ENCODE measurements at regions not wholly inside any gene's neighbourhood (a gene's known extent, or its start where the extent isn't known, plus 50 kb on each side); places are given as distances from the start of the nearest gene placed in this dataset.
"Not testable (repeated sequence)": the region's sequence is repeated elsewhere in the genome, so short reads cannot be mapped to it uniquely, and the experiment has no call there.

GRCh38 chr12:46884362-46884761 lies 58.6 kb upstream of the SLC38A4 start:
- DNase-seq (ENCODE audit: low read depth), result no peak

GRCh38 chr12:46886541-46887041 lies 60.8 kb upstream of the SLC38A4 start:
- peak; percentile 41 for DNase-seq (ENCODE audit: low read depth)

- DNase-seq (ENCODE audit: low read depth), result no peak
Observed at GRCh38 chr12:46887870-46888269, 62.1 kb upstream of the SLC38A4 start.

GRCh38 chr12:46888568-46888967 lies 62.8 kb upstream of the SLC38A4 start:
- no peak for DNase-seq (ENCODE audit: low read depth)

- no peak for DNase-seq (ENCODE audit: low read depth)
Observed at GRCh38 chr12:46891306-46891705, 65.5 kb upstream of the SLC38A4 start.

GRCh38 chr12:46892034-46892705 lies 66.4 kb upstream of the SLC38A4 start:
- DNase-seq (ENCODE audit: low read depth), result no peak

GRCh38 chr12:46892887-46893286 lies 67.1 kb upstream of the SLC38A4 start:
- DNase-seq (ENCODE audit: low read depth), result no peak

- DNase-seq (ENCODE audit: low read depth), result no peak
Observed at GRCh38 chr12:46893434-46893833, 67.6 kb upstream of the SLC38A4 start.

- DNase-seq (ENCODE audit: low read depth), result no peak
Observed at GRCh38 chr12:46895726-46896125, 69.9 kb upstream of the SLC38A4 start.

GRCh38 chr12:46896680-46897079 lies 70.9 kb upstream of the SLC38A4 start:
- DNase-seq (ENCODE audit: low read depth), result no peak

GRCh38 chr12:46898152-46898931 lies 72.5 kb upstream of the SLC38A4 start:
- DNase-seq (ENCODE audit: low read depth), result no peak

- no peak for DNase-seq (ENCODE audit: low read depth)
Observed at GRCh38 chr12:46898989-46899388, 73.2 kb upstream of the SLC38A4 start.

GRCh38 chr12:46900734-46901463 lies 75.1 kb upstream of the SLC38A4 start:
- DNase-seq (ENCODE audit: low read depth), result no peak

- DNase-seq (ENCODE audit: low read depth), result no peak
Observed at GRCh38 chr12:46901464-46902205, 75.8 kb upstream of the SLC38A4 start.

GRCh38 chr12:46903058-46903457 lies 77.3 kb upstream of the SLC38A4 start:
- no peak for DNase-seq (ENCODE audit: low read depth)

GRCh38 chr12:46904406-46905238 lies 78.8 kb upstream of the SLC38A4 start:
- no peak for DNase-seq (ENCODE audit: low read depth)

- not testable (repeated sequence) for DNase-seq (ENCODE audit: low read depth)
Observed at GRCh38 chr12:46905239-46905627, 79.4 kb upstream of the SLC38A4 start.

- DNase-seq (ENCODE audit: low read depth), result no peak
Observed at GRCh38 chr12:46907791-46908190, 82.0 kb upstream of the SLC38A4 start.

- no peak for DNase-seq (ENCODE audit: low read depth)
Observed at GRCh38 chr12:46908236-46908935, 82.6 kb upstream of the SLC38A4 start.

- DNase-seq (ENCODE audit: low read depth), result no peak
Observed at GRCh38 chr12:46908936-46909635, 83.3 kb upstream of the SLC38A4 start.

Data from HS-5 (cell line).